IMR-90 (cell line): ENCODE measurements at regions not wholly inside any gene's neighbourhood (a gene's known extent, or its start where the extent isn't known, plus 50 kb on each side); places are given as distances from the start of the nearest gene placed in this dataset.

ENCODE experiments used
- ATAC-seq: fragments of 200-7000 bp; cut with Tn5 transposase; 2 replicates; pipeline ENCODE4 v1.9.1; 2020; ENCODE audit warnings: low read depth, mild to moderate bottlenecking, moderate library complexity
- BruUV-seq: library from RNA; stranded (reverse); fragments of 400-500 nt; replicated peaks from 2 replicates; lab custom pipeline; 2021; lab: Mats Ljungman, UMichigan
- CTCF ChIA-PET: fragments of 300-600 bp; formaldehyde crosslinking; extraction: SDS; loops from one replicate; lab custom pipeline; 2021; ENCODE audit warnings: antibody characterized with exemption; lab: Yijun Ruan, JAX
- POLR2A ChIA-PET: fragments of 300-600 bp; sonication (Branson Sonifier 250); formaldehyde crosslinking; loops from one replicate; lab custom pipeline; 2022; ENCODE audit warnings: antibody characterized with exemption; ENCODE audit not compliant: unreplicated experiment; lab: Charles Lee
- DNase-seq: peaks from one replicate; pipeline ENCODE4 v3.0.0; 2013
- H2AFZ ChIP-seq: replicated peaks from 2 replicates; pipeline ENCODE3; 2013; ENCODE audit warnings: low read length, mild to moderate bottlenecking; ENCODE audit not compliant: poor library complexity
- H2AK5ac ChIP-seq: 2 replicates; pipeline ENCODE4 v1.6.1; 2013; ENCODE audit warnings: low read depth, low read length, inconsistent platforms
- H2AK9ac ChIP-seq: replicated peaks from 2 replicates; pipeline ENCODE3; 2013; ENCODE audit warnings: mild to moderate bottlenecking, low read depth, low read length, moderate library complexity; ENCODE audit not compliant: poor library complexity
- H2BK120ac ChIP-seq: 2 replicates; pipeline ENCODE4 v1.6.1; 2013; ENCODE audit warnings: low read depth, low read length, inconsistent platforms
- H2BK15ac ChIP-seq: 3 replicates; pipeline ENCODE4 v1.6.1; 2013; ENCODE audit warnings: low read depth, low read length, inconsistent platforms
- H2BK20ac ChIP-seq: 2 replicates; pipeline ENCODE4 v1.6.1; 2013; ENCODE audit warnings: low read depth, mild to moderate bottlenecking, inconsistent platforms, low read length, moderate library complexity
- H2BK5ac ChIP-seq: 2 replicates; pipeline ENCODE4 v1.6.1; 2013; ENCODE audit warnings: mild to moderate bottlenecking, low read depth, low read length, inconsistent platforms; ENCODE audit not compliant: poor library complexity, severe bottlenecking
- H3K14ac ChIP-seq: replicated peaks from 2 replicates; pipeline ENCODE4 v1.6.1; 2013; ENCODE audit warnings: low read depth, low read length, inconsistent platforms
- H3K18ac ChIP-seq: 2 replicates; pipeline ENCODE4 v1.6.1; 2013; ENCODE audit warnings: low read depth, low read length, control low read depth
- H3K23ac ChIP-seq: 2 replicates; pipeline ENCODE4 v1.6.1; 2013; ENCODE audit warnings: low read depth, low read length, inconsistent platforms
- H3K27ac ChIP-seq: 2 replicates; pipeline ENCODE4 v1.5.1; 2013; ENCODE audit warnings: mild to moderate bottlenecking, control low read depth, low read length; ENCODE audit not compliant: insufficient read depth
- H3K27me3 ChIP-seq: 2 replicates; pipeline ENCODE4 v1.6.1; 2013; ENCODE audit warnings: low read length; ENCODE audit not compliant: control insufficient read depth, insufficient read depth
- H3K36me3 ChIP-seq: 2 replicates; pipeline ENCODE4 v1.6.1; 2013; ENCODE audit warnings: low read length, mixed read lengths; ENCODE audit not compliant: control insufficient read depth, insufficient read depth
- H3K4ac ChIP-seq: 2 replicates; pipeline ENCODE4 v1.6.1; 2013; ENCODE audit warnings: low read depth, low read length, inconsistent platforms
- H3K4me1 ChIP-seq: 2 replicates; pipeline ENCODE4 v1.6.1; 2013; ENCODE audit warnings: low read length, mixed read lengths; ENCODE audit not compliant: control insufficient read depth, insufficient read depth
- H3K4me2 ChIP-seq: 2 replicates; pipeline ENCODE4 v1.6.1; 2013; ENCODE audit warnings: low read depth, mild to moderate bottlenecking, control low read depth, low read length, moderate library complexity
- H3K4me3 ChIP-seq: 2 replicates; pipeline ENCODE4 v1.5.1; 2013; ENCODE audit warnings: low read depth, mild to moderate bottlenecking, control low read depth, low read length, moderate library complexity; ENCODE audit not compliant: insufficient read depth
- H3K56ac ChIP-seq: 2 replicates; pipeline ENCODE4 v1.6.1; 2013; ENCODE audit warnings: low read length, inconsistent platforms; ENCODE audit not compliant: insufficient read depth; ENCODE audit errors: extremely low read depth
- H3K79me1 ChIP-seq, 2 experiments: 2 replicates each; pipeline ENCODE4 v1.6.1; 2013; ENCODE audit warnings: low read length in 2 of 2, inconsistent platforms in 1 of 2, low read depth in 1 of 2
- H3K9ac ChIP-seq: 2 replicates; pipeline ENCODE4 v1.6.1; 2013; ENCODE audit warnings: low read depth, low read length, control low read depth
- H3K9me1 ChIP-seq: 2 replicates; pipeline ENCODE4 v1.6.1; 2013; ENCODE audit warnings: low read length, inconsistent platforms; ENCODE audit not compliant: insufficient read depth
- H3K9me3 ChIP-seq: 2 replicates; pipeline ENCODE4 v1.6.1; 2013; ENCODE audit warnings: low read length; ENCODE audit not compliant: control insufficient read depth, insufficient read depth
- H4K20me1 ChIP-seq: 2 replicates; pipeline ENCODE4 v1.6.1; 2013; ENCODE audit warnings: low read length, inconsistent platforms; ENCODE audit not compliant: insufficient read depth
- H4K5ac ChIP-seq: 2 replicates; pipeline ENCODE4 v1.6.1; 2013; ENCODE audit warnings: mild to moderate bottlenecking, low read depth, low read length, control low read depth
- H4K8ac ChIP-seq, 2 experiments: 2 replicates each; pipeline ENCODE4 v1.6.1; 2013; ENCODE audit warnings: low read depth in 2 of 2, low read length in 2 of 2, control low read depth in 1 of 2, inconsistent platforms in 1 of 2
- H4K91ac ChIP-seq: 2 replicates; pipeline ENCODE4 v1.6.1; 2013; ENCODE audit warnings: low read depth, low read length, inconsistent platforms; ENCODE audit not compliant: insufficient read depth
- CHD1 ChIP-seq: IDR thresholded peaks from 2 replicates; pipeline ENCODE4 v1.6.1; 2012; ENCODE audit warnings: low read depth, low read length, improper control_type of control experiment
- ELK1 ChIP-seq: fragments of 150-350 bp; IDR thresholded peaks from 2 replicates; pipeline ENCODE4 v1.6.1; 2016; ENCODE audit warnings: low read depth, mild to moderate bottlenecking, low read length, moderate library complexity, borderline replicate concordance
- POLR2A ChIP-seq: IDR thresholded peaks from 2 replicates; pipeline ENCODE4 v1.6.1; 2012; ENCODE audit warnings: mild to moderate bottlenecking, low read depth, low read length
- RCOR1 ChIP-seq: IDR thresholded peaks from 2 replicates; pipeline ENCODE4 v1.6.1; 2012; ENCODE audit warnings: mild to moderate bottlenecking, low read length, improper control_type of control experiment; ENCODE audit not compliant: insufficient replicate concordance
- USF2 ChIP-seq: fragments of 150-350 bp; IDR thresholded peaks from 2 replicates; pipeline ENCODE4 v1.6.1; 2017; ENCODE audit warnings: mild to moderate bottlenecking, antibody characterized with exemption, low read length, low read depth
- dilution Hi-C: fragments of 300-500 bp; cut with HindIII; formaldehyde crosslinking; loops from one replicate; pipeline ENCODE4 v1.14.3; 2018; ENCODE audit warnings: low sequenced_read_pairs; ENCODE audit not compliant: unreplicated experiment
- in situ Hi-C: fragments of 300-500 bp; cut with MboI; formaldehyde crosslinking; loops from 3 replicates; pipeline ENCODE4 v1.14.3; 2019; ENCODE audit warnings: low sequenced_read_pairs, inconsistent platforms, mixed read lengths
- intact Hi-C: fragments of 100-400 bp; cut with micrococcal nuclease; formaldehyde crosslinking; loops from 2 replicates; pipeline ENCODE4 v1.10.0; 2022

GRCh38 chr5:67732471-67732870 is 483.1 kb upstream of the PIK3R1 start:
- H3K9ac ChIP-seq: no peak overlapping the region
- H2AK5ac ChIP-seq: no peak overlapping the region
- no peaks in the 10 kb centered on the region for H3K36me3 ChIP-seq
- no peaks in the 10 kb centered on the region for H3K79me1 ChIP-seq
- no peaks in the 10 kb centered on the region for H3K9me1 ChIP-seq
- H2BK15ac ChIP-seq: no peak overlapping the region
- H3K27me3 ChIP-seq: no peaks in the 10 kb centered on the region
- no peak for DNase-seq
- POLR2A ChIA-PET: no interaction called here
- H4K91ac ChIP-seq: no peak overlapping the region
- in situ Hi-C loops (no loop called here), dilution Hi-C loops (no loop called here), intact Hi-C loops (no loop called here)
- H4K5ac ChIP-seq: no peak overlapping the region
- H3K56ac ChIP-seq: no peak overlapping the region
- H3K23ac ChIP-seq: no peak overlapping the region
- no peak overlapping the region for H3K4ac ChIP-seq
- no peaks in the 10 kb centered on the region for H3K9me3 ChIP-seq
- H3K14ac ChIP-seq: no peak overlapping the region
- ATAC-seq: no peak
- no peak overlapping the region for H2AK9ac ChIP-seq
- BruUV-seq: no TSS peak
- no peak overlapping the region for H3K27ac ChIP-seq
- H2AFZ ChIP-seq: no peak overlapping the region
- no peak overlapping the region for H3K4me2 ChIP-seq
- H3K4me1 ChIP-seq: no peaks in the 10 kb centered on the region
- H2BK5ac ChIP-seq: no peak overlapping the region
- no peaks in the 10 kb centered on the region for H4K20me1 ChIP-seq
- H3K18ac ChIP-seq: no peak overlapping the region
- no peak overlapping the region for H4K8ac ChIP-seq
- no peak overlapping the region for H3K4me3 ChIP-seq
- no peak overlapping the region for H2BK120ac ChIP-seq
- TF ChIP-seq CHD1 (no peak), ELK1 (no peak), RCOR1 (no peak), POLR2A (no peak), USF2 (no peak)
- CTCF ChIA-PET: no interaction called here
- no peak overlapping the region for H2BK20ac ChIP-seq
